Caco-2 (cell line): ENCODE measurements at regions not wholly inside any gene's neighbourhood (a gene's known extent, or its start where the extent isn't known, plus 50 kb on each side); places are given as distances from the start of the nearest gene placed in this dataset.
"Not testable (repeated sequence)": the region's sequence is repeated elsewhere in the genome, so short reads cannot be mapped to it uniquely, and the experiment has no call there.

Source experiments
- BruUV-seq: library from RNA; stranded (reverse); fragments of 400-500 nt; replicated peaks from 2 replicates; lab custom pipeline; 2021; lab: Mats Ljungman, UMichigan
- CTCF ChIA-PET: fragments of 300-600 bp; sonication (Branson Sonifier 250); formaldehyde crosslinking; loops from one replicate; lab custom pipeline; 2022; ENCODE audit warnings: antibody characterized with exemption; lab: Charles Lee
- POLR2A ChIA-PET: fragments of 300-600 bp; sonication (Branson Sonifier 250); formaldehyde crosslinking; loops from one replicate; lab custom pipeline; 2022; ENCODE audit warnings: antibody characterized with exemption; lab: Charles Lee
- DNase-seq, 2 experiments: peaks; one replicate each; pipeline versions ENCODE4 v3.0.0 to v3.0.0-alpha.2; 2020 to 2022
- H3K27me3 ChIP-seq: replicated peaks from 2 replicates; pipeline ENCODE4 v1.6.0; 2011; ENCODE audit warnings: low read length; ENCODE audit not compliant: control insufficient read depth, insufficient read depth
- H3K36me3 ChIP-seq: 2 replicates; pipeline ENCODE4 v1.5.1; 2011; ENCODE audit warnings: low read length; ENCODE audit not compliant: control insufficient read depth, insufficient read depth
- H3K4me1 ChIP-seq: fragments of 250-450 bp; sonication (Bioruptor Pico); 2 replicates; pipeline ENCODE4 v1.5.1; 2020; ENCODE audit warnings: mild to moderate bottlenecking
- H3K4me3 ChIP-seq: 2 replicates; pipeline ENCODE4 v1.5.1; 2011; ENCODE audit warnings: low read depth, mild to moderate bottlenecking, control low read depth, low read length
- H3K9me3 ChIP-seq: fragments of 250-450 bp; sonication (Bioruptor Pico); 2 replicates; pipeline ENCODE4 v1.5.1; 2020; ENCODE audit warnings: mild to moderate bottlenecking, moderate library complexity
- H3K27ac Mint-ChIP-seq: one replicate; pipeline ENCODE4 v1.8.0; 2022; ENCODE audit warnings: mixed read lengths; ENCODE audit not compliant: unreplicated experiment
- H3K27me3 Mint-ChIP-seq: one replicate; pipeline ENCODE4 v1.8.0; 2022; ENCODE audit warnings: mixed read lengths; ENCODE audit not compliant: insufficient read depth, unreplicated experiment
- H3K36me3 Mint-ChIP-seq: one replicate; pipeline ENCODE4 v1.8.0; 2022; ENCODE audit warnings: mild to moderate bottlenecking, mixed read lengths; ENCODE audit not compliant: insufficient read depth, unreplicated experiment
- H3K4me1 Mint-ChIP-seq: one replicate; pipeline ENCODE4 v1.8.0; 2022; ENCODE audit warnings: low read depth, mixed read lengths; ENCODE audit not compliant: unreplicated experiment
- H3K4me3 Mint-ChIP-seq: one replicate; pipeline ENCODE4 v1.8.0; 2022; ENCODE audit warnings: mild to moderate bottlenecking, moderate library complexity, mixed read lengths; ENCODE audit not compliant: unreplicated experiment
- H3K9me3 Mint-ChIP-seq: one replicate; pipeline ENCODE4 v1.8.0; 2022; ENCODE audit warnings: mixed read lengths; ENCODE audit not compliant: unreplicated experiment
- intact Hi-C: fragments of 100-400 bp; cut with micrococcal nuclease; formaldehyde crosslinking; loops from one replicate; pipeline ENCODE4 v1.10.0; 2022; ENCODE audit not compliant: unreplicated experiment
- TF ChIP-seq, protein P1 (sequence below), 2 experiments: fragments of 200-600 bp in 1 of 2; IDR thresholded peaks; 1 replicate in 1 of 2; 2 replicates in 1 of 2; pipeline versions ENCODE4 v1.5.1 to v1.8.0; 2011 to 2022; ENCODE audit warnings: antibody characterized with exemption in 1 of 2, control low read depth in 1 of 2, inconsistent platforms in 1 of 2, low read depth in 1 of 2, low read length in 1 of 2, mild to moderate bottlenecking in 1 of 2, moderate library complexity in 1 of 2; ENCODE audit not compliant: insufficient read depth in 1 of 2, severe bottlenecking in 1 of 2, unreplicated experiment in 1 of 2

DNA sequence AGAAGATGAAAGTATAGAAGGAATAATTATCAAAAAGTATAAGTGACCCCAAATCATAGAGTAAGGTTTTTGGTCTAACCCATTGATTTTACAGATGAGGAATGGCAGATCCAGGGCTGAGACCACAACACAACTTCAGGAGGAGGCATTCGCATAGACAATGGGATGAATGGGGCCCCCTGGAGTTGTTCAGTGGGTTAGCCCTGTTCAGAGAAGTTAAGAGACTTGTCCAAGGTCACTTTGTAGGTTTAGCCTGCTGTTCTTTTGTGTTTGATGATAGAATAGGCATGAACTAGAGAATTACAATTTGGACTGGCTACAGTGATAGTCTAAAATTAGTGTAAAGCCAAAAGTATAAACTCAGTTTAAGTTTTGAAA lies 233.9 kb downstream of the KCNRG start:
- TF ChIP-seq, protein P1, sequence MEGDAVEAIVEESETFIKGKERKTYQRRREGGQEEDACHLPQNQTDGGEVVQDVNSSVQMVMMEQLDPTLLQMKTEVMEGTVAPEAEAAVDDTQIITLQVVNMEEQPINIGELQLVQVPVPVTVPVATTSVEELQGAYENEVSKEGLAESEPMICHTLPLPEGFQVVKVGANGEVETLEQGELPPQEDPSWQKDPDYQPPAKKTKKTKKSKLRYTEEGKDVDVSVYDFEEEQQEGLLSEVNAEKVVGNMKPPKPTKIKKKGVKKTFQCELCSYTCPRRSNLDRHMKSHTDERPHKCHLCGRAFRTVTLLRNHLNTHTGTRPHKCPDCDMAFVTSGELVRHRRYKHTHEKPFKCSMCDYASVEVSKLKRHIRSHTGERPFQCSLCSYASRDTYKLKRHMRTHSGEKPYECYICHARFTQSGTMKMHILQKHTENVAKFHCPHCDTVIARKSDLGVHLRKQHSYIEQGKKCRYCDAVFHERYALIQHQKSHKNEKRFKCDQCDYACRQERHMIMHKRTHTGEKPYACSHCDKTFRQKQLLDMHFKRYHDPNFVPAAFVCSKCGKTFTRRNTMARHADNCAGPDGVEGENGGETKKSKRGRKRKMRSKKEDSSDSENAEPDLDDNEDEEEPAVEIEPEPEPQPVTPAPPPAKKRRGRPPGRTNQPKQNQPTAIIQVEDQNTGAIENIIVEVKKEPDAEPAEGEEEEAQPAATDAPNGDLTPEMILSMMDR (IDR thresholded peaks at IDR 0.05; ENCODE audit: insufficient read depth in 1 of 2, low read depth in 1 of 2, low read length in 1 of 2, severe bottlenecking in 1 of 2, unreplicated experiment in 1 of 2), result no peak
- no peaks in the 10 kb centered on the region for H3K27me3 ChIP-seq
- intact Hi-C loops, result loop anchor here (5.0 kb wide), 1 partner anchor 62 kb away; no protein-coding TSS in a partner anchor
- H3K4me3 ChIP-seq, result no peak overlapping the region
- H3K4me3 Mint-ChIP-seq, result no peak overlapping the region
- no peaks in the 10 kb centered on the region for H3K9me3 ChIP-seq
- no peaks in the 10 kb centered on the region for H3K36me3 ChIP-seq
- peaks cover 17% of the 10 kb centered on the region for H3K4me1 ChIP-seq
- BruUV-seq, result no TSS peak
- DNase-seq, result no peak
- no peak overlapping the region for H3K27ac Mint-ChIP-seq
- H3K9me3 Mint-ChIP-seq, result peaks cover 20% of the 10 kb centered on the region
- CTCF ChIA-PET, result no interaction called here
- POLR2A ChIA-PET, result no interaction called here
- peaks cover 20% of the 10 kb centered on the region for H3K4me1 Mint-ChIP-seq
- H3K36me3 Mint-ChIP-seq, result peaks cover 7% of the 10 kb centered on the region
- H3K27me3 Mint-ChIP-seq, result no peaks in the 10 kb centered on the region

DNA sequence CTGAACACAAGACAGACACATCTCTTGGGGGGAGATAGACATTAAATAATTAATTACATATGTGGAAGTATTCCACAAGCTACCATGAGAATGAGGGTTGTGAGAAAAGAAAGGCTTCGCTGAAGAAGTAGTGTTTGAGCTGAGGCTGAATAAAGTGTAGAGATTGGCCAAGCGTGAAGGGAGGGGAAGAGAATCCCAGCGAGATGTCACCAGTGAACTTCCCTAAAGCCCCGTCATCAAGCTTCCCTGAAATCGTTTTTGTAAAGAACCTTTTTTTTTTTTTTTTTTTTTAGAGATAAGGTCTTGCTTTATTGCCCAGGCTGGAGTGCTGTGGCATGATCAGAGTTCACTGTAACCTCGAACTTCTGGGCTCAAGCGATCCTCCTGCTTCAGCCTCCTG lies 235.2 kb downstream of the KCNRG start:
- TF ChIP-seq, protein P1 (IDR thresholded peaks at IDR 0.05; ENCODE audit: insufficient read depth in 1 of 2, low read depth in 1 of 2, low read length in 1 of 2, severe bottlenecking in 1 of 2, unreplicated experiment in 1 of 2), result no peak
- CTCF ChIA-PET, result no interaction called here
- H3K27me3 ChIP-seq, result no peaks in the 10 kb centered on the region
- H3K9me3 Mint-ChIP-seq, result peaks cover 20% of the 10 kb centered on the region
- H3K4me1 ChIP-seq, result peaks cover 5% of the 10 kb centered on the region
- H3K27me3 Mint-ChIP-seq, result no peaks in the 10 kb centered on the region
- intact Hi-C loops, result no loop called here
- POLR2A ChIA-PET, result interaction anchor here (0.6 kb wide), 1 partner anchor 50 kb away, joined by 5 read pairs; no protein-coding TSS in a partner anchor
- H3K9me3 ChIP-seq, result no peaks in the 10 kb centered on the region
- DNase-seq, result no peak
- H3K4me3 ChIP-seq, result no peak overlapping the region
- no peaks in the 10 kb centered on the region for H3K36me3 ChIP-seq
- no TSS peak for BruUV-seq
- H3K36me3 Mint-ChIP-seq, result no peaks in the 10 kb centered on the region
- H3K27ac Mint-ChIP-seq, result no peak overlapping the region
- no peak overlapping the region for H3K4me3 Mint-ChIP-seq
- peaks cover 7% of the 10 kb centered on the region for H3K4me1 Mint-ChIP-seq

DNA sequence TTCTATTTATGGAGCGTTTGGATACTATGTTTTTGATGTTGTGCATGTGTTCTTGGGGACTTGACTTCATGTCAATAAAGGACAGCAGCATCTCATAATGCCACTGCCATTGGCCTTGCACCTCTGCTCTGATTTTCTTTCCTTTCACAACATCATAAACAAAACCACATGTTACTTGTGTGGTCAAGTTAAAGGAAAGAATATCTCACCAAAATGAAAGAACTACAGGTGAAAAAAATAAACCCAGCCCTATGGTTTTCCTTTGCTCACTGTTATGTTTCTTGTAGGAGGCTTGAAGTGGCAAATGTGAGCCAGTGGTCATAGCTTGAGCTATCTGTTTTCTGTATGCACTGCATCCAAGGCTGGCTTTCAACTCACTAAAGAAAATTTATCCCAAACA lies 240.4 kb downstream of the KCNRG start:
- Histone ChIP-seq H3K4me1 (no peaks in the 10 kb centered on the region), H3K4me3 (no peak overlapping the region), H3K27me3 (no peaks in the 10 kb centered on the region), H3K36me3 (no peaks in the 10 kb centered on the region), H3K9me3 (no peaks in the 10 kb centered on the region)
- TF ChIP-seq, protein P1 (IDR thresholded peaks at IDR 0.05; ENCODE audit: insufficient read depth in 1 of 2, low read depth in 1 of 2, low read length in 1 of 2, severe bottlenecking in 1 of 2, unreplicated experiment in 1 of 2), result no peak
- intact Hi-C loops, result no loop called here
- peaks cover 12% of the 10 kb centered on the region for H3K9me3 Mint-ChIP-seq
- H3K27me3 Mint-ChIP-seq, result no peaks in the 10 kb centered on the region
- POLR2A ChIA-PET, result no interaction called here
- no peaks in the 10 kb centered on the region for H3K4me1 Mint-ChIP-seq
- no peak overlapping the region for H3K27ac Mint-ChIP-seq
- no peaks in the 10 kb centered on the region for H3K36me3 Mint-ChIP-seq
- CTCF ChIA-PET, result no interaction called here
- no peak for DNase-seq
- no TSS peak for BruUV-seq
- no peak overlapping the region for H3K4me3 Mint-ChIP-seq

DNA sequence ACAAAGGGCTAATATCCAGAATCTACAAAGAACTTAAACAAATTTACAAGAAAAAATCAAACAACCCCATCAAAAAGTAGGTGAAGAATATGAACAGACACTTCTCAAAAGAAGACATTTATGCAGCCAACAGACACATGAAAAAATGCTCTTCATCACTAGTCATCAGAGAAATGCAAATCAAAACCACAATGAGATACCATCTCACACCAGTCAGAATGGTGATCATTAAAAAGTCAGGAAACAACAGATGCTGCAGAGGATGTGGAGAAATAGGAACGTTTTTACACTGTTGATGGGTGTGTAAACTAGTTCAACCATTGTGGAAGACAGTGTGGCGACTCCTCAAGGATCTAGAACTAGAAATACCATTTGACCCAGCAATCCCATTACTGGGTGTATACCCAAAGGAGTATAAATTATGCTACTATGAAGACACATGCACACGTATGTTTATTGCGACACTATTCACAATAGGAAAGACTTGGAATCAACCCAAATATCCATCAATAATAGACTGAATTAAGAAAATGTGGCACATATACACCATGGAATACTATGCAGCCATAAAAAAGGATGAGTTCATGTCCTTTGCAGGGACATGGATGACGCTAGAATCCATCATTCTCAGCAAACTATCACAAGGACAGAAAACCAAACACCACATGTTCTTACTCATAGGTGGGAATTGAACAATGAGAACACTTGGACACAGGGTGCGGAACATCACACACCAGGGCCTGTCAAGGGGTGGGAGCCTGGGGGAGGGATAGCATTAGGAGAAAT lies 241.5 kb downstream of the KCNRG start:
- H3K4me3 ChIP-seq, H3K27me3 Mint-ChIP-seq, H3K9me3 ChIP-seq, H3K36me3 Mint-ChIP-seq, H3K27me3 ChIP-seq, BruUV-seq, H3K27ac Mint-ChIP-seq, POLR2A ChIA-PET, intact Hi-C loops, H3K36me3 ChIP-seq, H3K4me1 ChIP-seq, DNase-seq, H3K4me3 Mint-ChIP-seq, CTCF ChIA-PET, H3K4me1 Mint-ChIP-seq: not testable (repeated sequence)
- peaks cover 12% of the 10 kb centered on the region for H3K9me3 Mint-ChIP-seq
